SK-N-SH (cell line): ENCODE measurements at regions not wholly inside any gene's neighbourhood (a gene's known extent, or its start where the extent isn't known, plus 50 kb on each side); places are given as distances from the start of the nearest gene placed in this dataset.

Experiments
- CTCF ChIA-PET: fragments of 300-600, 350-600 bp; formaldehyde crosslinking; extraction: SDS; loops from one replicate; lab custom pipeline; 2021; lab: Yijun Ruan, JAX
- POLR2A ChIA-PET: fragments of 350-600 bp; sonication (Branson Sonifier 250); formaldehyde crosslinking; extraction: SDS; loops from one replicate; lab custom pipeline; 2020; ENCODE audit warnings: antibody characterized with exemption, inconsistent platforms; lab: Yijun Ruan, JAX
- DNase-seq: peaks from one replicate; pipeline ENCODE4 v3.0.0; 2012
- H2AFZ ChIP-seq: fragments of 200-600 bp; sonication (generic); 2 replicates; pipeline ENCODE4 v1.8.1; 2016; ENCODE audit warnings: antibody characterized with exemption, mild to moderate bottlenecking, low read depth
- H3F3A ChIP-seq: fragments of 200-600 bp; sonication (generic); replicated peaks from 2 replicates; pipeline ENCODE3; 2016; ENCODE audit warnings: antibody characterized with exemption, mild to moderate bottlenecking; ENCODE audit not compliant: insufficient read depth
- H3K27ac ChIP-seq, 2 experiments: fragments of 200-500 bp in 1 of 2; fragments of 200-600 bp in 1 of 2; sonication (Bioruptor generic) in 1 of 2; sonication (generic), shearing (Covaris generic) in 1 of 2; 2 replicates each; pipeline versions ENCODE4 v1.5.1 to v1.6.1; 2014 to 2016; ENCODE audit warnings: low read depth in 2 of 2, inconsistent platforms in 1 of 2, low read length in 1 of 2, mild to moderate bottlenecking in 1 of 2, mixed read lengths in 1 of 2
- H3K27me3 ChIP-seq: fragments of 200-600 bp; sonication (generic), shearing (Covaris generic); 2 replicates; pipeline ENCODE4 v1.6.1; 2016; ENCODE audit warnings: mixed run types; ENCODE audit not compliant: insufficient read depth
- H3K36me3 ChIP-seq, 2 experiments: fragments of 200-500 bp in 1 of 2; fragments of 200-600 bp in 1 of 2; sonication (Bioruptor generic) in 1 of 2; sonication (generic) in 1 of 2; replicated peaks in 1 of 2; 2 replicates each; pipeline versions ENCODE3 to v1.5.1; 2014 to 2016; ENCODE audit warnings: low read length in 1 of 2, mild to moderate bottlenecking in 1 of 2; ENCODE audit not compliant: insufficient read depth in 2 of 2, control insufficient read depth in 1 of 2
- H3K4me1 ChIP-seq, 2 experiments: fragments of 200-500 bp in 1 of 2; fragments of 200-600 bp in 1 of 2; sonication (Bioruptor generic) in 1 of 2; sonication (generic), shearing (Covaris generic) in 1 of 2; 2 replicates each; pipeline versions ENCODE4 v1.5.1 to v1.6.1; 2014 to 2016; ENCODE audit warnings: low read depth in 1 of 2, low read length in 1 of 2, mixed run types in 1 of 2; ENCODE audit not compliant: insufficient read depth in 2 of 2, control insufficient read depth in 1 of 2
- H3K4me2 ChIP-seq: fragments of 200-600 bp; sonication (generic), shearing (Covaris generic); 2 replicates; pipeline ENCODE4 v1.6.1; 2017; ENCODE audit warnings: mixed run types
- H3K4me3 ChIP-seq, 2 experiments: fragments of 200-500 bp in 1 of 2; fragments of 200-600 bp in 1 of 2; sonication (Bioruptor generic) in 1 of 2; sonication (generic), shearing (Covaris generic) in 1 of 2; 2 replicates each; pipeline versions ENCODE4 v1.5.1 to v1.8.1; 2014 to 2016; ENCODE audit warnings: low read depth in 2 of 2, inconsistent platforms in 1 of 2, low read length in 1 of 2, mild to moderate bottlenecking in 1 of 2, mixed read lengths in 1 of 2, moderate library complexity in 1 of 2
- H3K79me2 ChIP-seq: fragments of 200-600 bp; sonication (generic); 2 replicates; pipeline ENCODE4 v1.8.1; 2017; ENCODE audit warnings: mild to moderate bottlenecking; ENCODE audit not compliant: insufficient read depth
- H3K9ac ChIP-seq: fragments of 200-600 bp; sonication (generic); 2 replicates; pipeline ENCODE4 v1.6.1; 2017; ENCODE audit warnings: mixed run types
- H3K9me2 ChIP-seq: fragments of 200-600 bp; sonication (generic); 2 replicates; pipeline ENCODE4 v1.6.1; 2017; ENCODE audit warnings: mixed run types
- H3K9me3 ChIP-seq: fragments of 200-600 bp; sonication (generic); 2 replicates; pipeline ENCODE4 v1.6.1; 2017; ENCODE audit warnings: mixed run types, mild to moderate bottlenecking, moderate library complexity
- H4K20me1 ChIP-seq: fragments of 200-600 bp; sonication (generic); 2 replicates; pipeline ENCODE4 v1.6.1; 2017; ENCODE audit warnings: mild to moderate bottlenecking, mixed run types; ENCODE audit not compliant: insufficient read depth
- CTCF ChIP-seq: fragments of 200-600 bp; sonication (generic); IDR thresholded peaks from 2 replicates; pipeline ENCODE4 v1.6.1; 2017; ENCODE audit warnings: antibody characterized with exemption, mild to moderate bottlenecking, moderate library complexity
- ELF1 ChIP-seq: IDR thresholded peaks from 2 replicates; pipeline ENCODE4 v1.4.0; 2012
- EZH2phosphoT487 ChIP-seq: fragments of 200-600 bp; sonication (generic); IDR thresholded peaks from 2 replicates; pipeline ENCODE4 v1.6.1; 2017; ENCODE audit warnings: low read depth, mixed run types, mild to moderate bottlenecking, antibody characterized with exemption, moderate library complexity, borderline replicate concordance
- FOSL2 ChIP-seq: IDR thresholded peaks from 2 replicates; pipeline ENCODE4 v1.4.0; 2012; ENCODE audit warnings: low read depth, mild to moderate bottlenecking, moderate library complexity, borderline replicate concordance
- FOXM1 ChIP-seq: IDR thresholded peaks from 2 replicates; pipeline ENCODE4 v1.4.0; 2012; ENCODE audit warnings: low read depth, mild to moderate bottlenecking
- IRF3 ChIP-seq: fragments of 150-350 bp; IDR thresholded peaks from 2 replicates; pipeline ENCODE4 v1.6.1; 2016; ENCODE audit warnings: mild to moderate bottlenecking, low read depth, low read length
- MAX ChIP-seq: IDR thresholded peaks from 2 replicates; pipeline ENCODE4 v1.4.0; 2012; ENCODE audit warnings: low read depth
- MEF2A ChIP-seq: IDR thresholded peaks from 2 replicates; pipeline ENCODE4 v1.4.0; 2012; ENCODE audit warnings: low read depth, borderline replicate concordance
- MXI1 ChIP-seq: IDR thresholded peaks from 2 replicates; pipeline ENCODE4 v1.6.1; 2012; ENCODE audit warnings: mild to moderate bottlenecking, low read depth, low read length, improper control_type of control experiment
- NFIC ChIP-seq: IDR thresholded peaks from 2 replicates; pipeline ENCODE4 v1.4.0; 2012; ENCODE audit warnings: borderline replicate concordance
- POLR2AphosphoS5 ChIP-seq: IDR thresholded peaks from 2 replicates; pipeline ENCODE4 v1.6.1; 2012; ENCODE audit warnings: low read depth, low read length
- RAD21 ChIP-seq: IDR thresholded peaks from 2 replicates; pipeline ENCODE4 v1.6.1; 2012; ENCODE audit warnings: mild to moderate bottlenecking, low read length
- REST ChIP-seq: IDR thresholded peaks from 2 replicates; pipeline ENCODE4 v1.6.1; 2012; ENCODE audit warnings: mild to moderate bottlenecking, low read depth, low read length, moderate library complexity
- RXRA ChIP-seq: IDR thresholded peaks from 2 replicates; pipeline ENCODE4 v1.4.0; 2012; ENCODE audit warnings: low read depth, mild to moderate bottlenecking, borderline replicate concordance
- SMC3 ChIP-seq: IDR thresholded peaks from 2 replicates; pipeline ENCODE4 v1.6.1; 2012; ENCODE audit warnings: low read depth, low read length, improper control_type of control experiment
- TAF1 ChIP-seq: IDR thresholded peaks from 2 replicates; pipeline ENCODE4 v1.6.1; 2012; ENCODE audit warnings: low read depth, mild to moderate bottlenecking, low read length, moderate library complexity, borderline replicate concordance
- USF1 ChIP-seq: IDR thresholded peaks from 2 replicates; pipeline ENCODE4 v1.4.0; 2012; ENCODE audit warnings: low read depth, borderline replicate concordance
- USF2 ChIP-seq: fragments of 150-350 bp; IDR thresholded peaks from 2 replicates; pipeline ENCODE4 v1.6.1; 2017; ENCODE audit warnings: antibody characterized with exemption, low read length, low read depth, borderline replicate concordance
- WGBS: methylation state at CpG from one replicate; pipeline ENCODE4 v1.1.6; 2017; ENCODE audit warnings: low lambda C conversion rate; 5-methylcytosine and 5-hydroxymethylcytosine counted together

- Histone ChIP-seq H3K9me3 (no peaks in the 10 kb centered on the region), H3K4me3 (no peak overlapping the region), H3F3A (no peaks in the 10 kb centered on the region), H3K27me3 (no peaks in the 10 kb centered on the region), H3K9me2 (no peaks in the 10 kb centered on the region), H3K36me3 (no peaks in the 10 kb centered on the region), H3K9ac (no peak overlapping the region), H3K4me2 (no peak overlapping the region), H4K20me1 (no peaks in the 10 kb centered on the region), H3K4me1 (peaks cover 0 to 9% of the 10 kb centered on the region in 2 experiments; a peak in 2 of 4 replicates), H3K79me2 (no peaks in the 10 kb centered on the region), H3K27ac (no peak overlapping the region), H2AFZ (no peak overlapping the region)
- 88% methylated on average over 8 of the region's 8 CpGs for WGBS
- POLR2A ChIA-PET = no interaction called here
- DNase-seq = no peak
- TF ChIP-seq FOSL2 (no peak), IRF3 (no peak), RXRA (no peak), MAX (no peak), USF2 (no peak), ELF1 (no peak), POLR2AphosphoS5 (no peak), NFIC (no peak), MEF2A (no peak), EZH2phosphoT487 (no peak), CTCF (no peak)
- TF ChIP-seq, all 33 proteins: peak for 0
- CTCF ChIA-PET = no interaction called here
Measured at GRCh38 chr1:115227346-115228082, 110.5 kb downstream of the NGF start.

GRCh38 chr1:115225993-115226685 is 111.9 kb downstream of the NGF start:
- Histone ChIP-seq H3K4me2 (no peak overlapping the region), H3K4me3 (no peak overlapping the region), H3K9me3 (no peaks in the 10 kb centered on the region), H3K27ac (no peak overlapping the region), H3K79me2 (no peaks in the 10 kb centered on the region), H3K27me3 (no peaks in the 10 kb centered on the region), H3K36me3 (no peaks in the 10 kb centered on the region), H3K9me2 (no peaks in the 10 kb centered on the region), H4K20me1 (no peaks in the 10 kb centered on the region), H3F3A (no peaks in the 10 kb centered on the region), H3K9ac (no peak overlapping the region), H3K4me1 (peaks cover 0 to 9% of the 10 kb centered on the region in 2 experiments; a peak in 2 of 4 replicates), H2AFZ (no peak overlapping the region)
- DNase-seq = no peak
- ChIA-PET CTCF (interaction anchor here (0.9 kb wide), 1 partner anchor 16 kb away, joined by 3 read pairs; no protein-coding TSS in a partner anchor), POLR2A (no interaction called here)
- 87% methylated on average over 6 of the region's 11 CpGs for WGBS
- TF ChIP-seq FOSL2 (no peak), MXI1 (no peak), SMC3 (no peak), RAD21 (no peak), USF1 (no peak), FOXM1 (no peak), REST (no peak), TAF1 (no peak)
